OCI-LY3 (cell line): ENCODE measurements at regions not wholly inside any gene's neighbourhood (a gene's known extent, or its start where the extent isn't known, plus 50 kb on each side); places are given as distances from the start of the nearest gene placed in this dataset.

Experiments used
- H2AFZ ChIP-seq: fragments of 200-600, 300-600 bp; shearing (Covaris generic); 2 replicates; pipeline ENCODE4 v1.6.0; 2014; ENCODE audit warnings: antibody characterized with exemption, low read depth, low read length
- H3K27ac ChIP-seq: fragments of 200-600, 300-600 bp; sonication (generic); 2 replicates; pipeline ENCODE4 v1.5.1; 2014; ENCODE audit warnings: mild to moderate bottlenecking, low read length, moderate library complexity, mixed read lengths
- H3K27me3 ChIP-seq: fragments of 200-600, 300-600 bp; sonication (generic); 2 replicates; pipeline ENCODE4 v1.6.1; 2014; ENCODE audit warnings: low read depth, low read length, mixed read lengths
- H3K36me3 ChIP-seq: fragments of 200-600, 300-600 bp; sonication (generic); replicated peaks from 2 replicates; pipeline ENCODE3; 2014; ENCODE audit warnings: low read depth, low read length, mixed read lengths
- H3K4me1 ChIP-seq: fragments of 300-600, 200-600 bp; sonication (generic); 2 replicates; pipeline ENCODE4 v1.6.1; 2014; ENCODE audit warnings: low read length, mixed read lengths
- H3K4me2 ChIP-seq: fragments of 200-600, 300-600 bp; sonication (generic); 2 replicates; pipeline ENCODE4 v1.6.1; 2014; ENCODE audit warnings: low read length, mixed read lengths
- H3K4me3 ChIP-seq: fragments of 300-600, 200-600 bp; sonication (generic); 2 replicates; pipeline ENCODE4 v1.5.1; 2014; ENCODE audit warnings: antibody characterized with exemption, mild to moderate bottlenecking, low read length, moderate library complexity
- H3K79me2 ChIP-seq: fragments of 300-600, 200-600 bp; shearing (Covaris generic); 2 replicates; pipeline ENCODE4 v1.6.1; 2014; ENCODE audit warnings: mild to moderate bottlenecking, low read length, mixed read lengths
- H3K9ac ChIP-seq: fragments of 300-600, 200-600 bp; shearing (Covaris generic); 2 replicates; pipeline ENCODE4 v1.6.0; 2014; ENCODE audit warnings: mild to moderate bottlenecking, low read length, moderate library complexity
- H3K9me3 ChIP-seq: fragments of 200-600, 300-600 bp; shearing (Covaris generic); 2 replicates; pipeline ENCODE4 v1.6.1; 2014; ENCODE audit warnings: low read length, mixed read lengths; ENCODE audit not compliant: insufficient read depth
- H4K20me1 ChIP-seq: fragments of 200-600, 300-600 bp; sonication (generic); 2 replicates; pipeline ENCODE4 v1.6.1; 2016; ENCODE audit warnings: low read length, mixed read lengths; ENCODE audit not compliant: insufficient read depth
- EZH2phosphoT487 ChIP-seq: fragments of 200-600 bp; shearing (Covaris generic); IDR thresholded peaks from 2 replicates; pipeline ENCODE4 v1.6.1; 2018; ENCODE audit warnings: antibody characterized with exemption, mixed run types, low read depth
- TF ChIP-seq, protein P1 (sequence below): fragments of 200-600, 300-600 bp; sonication (generic); IDR thresholded peaks from 2 replicates; pipeline ENCODE4 v1.5.1; 2014; ENCODE audit warnings: antibody characterized with exemption, low read length, low read depth

DNA sequence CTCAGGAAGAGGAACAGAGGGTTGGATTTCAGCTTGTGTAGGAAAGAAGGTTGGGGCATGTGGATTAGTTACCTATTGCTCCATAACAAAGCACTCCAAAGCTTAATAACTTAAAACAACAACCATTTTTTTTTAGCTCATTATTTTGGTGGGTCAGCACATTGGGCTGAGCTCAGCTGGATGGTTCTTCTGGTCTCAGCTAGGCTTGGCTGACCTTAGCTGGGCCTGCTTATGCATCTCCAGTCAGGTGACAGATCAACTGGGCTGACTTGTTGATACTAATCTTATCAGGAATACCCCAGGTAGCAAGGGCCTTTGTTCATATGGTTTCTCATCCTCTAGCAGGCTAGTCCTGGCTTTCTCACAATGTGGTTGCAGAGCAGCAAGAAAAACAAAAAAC, 106.4 kb downstream of the C11orf91 start:
- Histone ChIP-seq H2AFZ (no peak overlapping the region), H3K27ac (no peak overlapping the region), H3K4me3 (no peak overlapping the region), H3K4me2 (no peak overlapping the region), H3K79me2 (no peaks in the 10 kb centered on the region), H3K4me1 (0 out of 2 replicates have a peak, but pooled peaks cover 5% of the 10 kb centered on the region), H3K27me3 (peaks cover 55% of the 10 kb centered on the region), H3K9me3 (0 out of 2 replicates have a peak, but pooled peaks cover 6% of the 10 kb centered on the region), H4K20me1 (no peaks in the 10 kb centered on the region), H3K36me3 (no peaks in the 10 kb centered on the region), H3K9ac (no peak overlapping the region)
- TF ChIP-seq, protein P1, sequence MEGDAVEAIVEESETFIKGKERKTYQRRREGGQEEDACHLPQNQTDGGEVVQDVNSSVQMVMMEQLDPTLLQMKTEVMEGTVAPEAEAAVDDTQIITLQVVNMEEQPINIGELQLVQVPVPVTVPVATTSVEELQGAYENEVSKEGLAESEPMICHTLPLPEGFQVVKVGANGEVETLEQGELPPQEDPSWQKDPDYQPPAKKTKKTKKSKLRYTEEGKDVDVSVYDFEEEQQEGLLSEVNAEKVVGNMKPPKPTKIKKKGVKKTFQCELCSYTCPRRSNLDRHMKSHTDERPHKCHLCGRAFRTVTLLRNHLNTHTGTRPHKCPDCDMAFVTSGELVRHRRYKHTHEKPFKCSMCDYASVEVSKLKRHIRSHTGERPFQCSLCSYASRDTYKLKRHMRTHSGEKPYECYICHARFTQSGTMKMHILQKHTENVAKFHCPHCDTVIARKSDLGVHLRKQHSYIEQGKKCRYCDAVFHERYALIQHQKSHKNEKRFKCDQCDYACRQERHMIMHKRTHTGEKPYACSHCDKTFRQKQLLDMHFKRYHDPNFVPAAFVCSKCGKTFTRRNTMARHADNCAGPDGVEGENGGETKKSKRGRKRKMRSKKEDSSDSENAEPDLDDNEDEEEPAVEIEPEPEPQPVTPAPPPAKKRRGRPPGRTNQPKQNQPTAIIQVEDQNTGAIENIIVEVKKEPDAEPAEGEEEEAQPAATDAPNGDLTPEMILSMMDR = no peak
- TF ChIP-seq EZH2phosphoT487 = no peak

DNA sequence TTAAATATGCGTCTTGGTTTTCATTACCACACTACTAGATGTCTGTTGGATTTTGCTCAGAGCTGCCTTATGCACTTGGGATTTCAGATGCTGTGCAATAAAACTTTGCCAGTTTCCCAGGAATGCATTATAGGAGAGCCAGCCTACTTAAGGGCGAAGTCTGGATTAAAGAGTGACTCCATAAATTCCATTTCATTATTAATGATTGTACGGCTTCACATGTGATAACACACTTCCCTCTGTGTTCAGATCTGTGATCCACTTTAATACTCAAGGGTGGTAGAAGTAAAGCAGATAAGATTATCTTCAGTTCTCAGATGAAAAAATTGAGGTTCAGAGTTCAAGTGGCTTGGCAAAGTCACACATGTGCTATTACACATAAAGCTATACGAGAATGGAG, 110.2 kb downstream of the C11orf91 start:
- no peak for TF ChIP-seq EZH2phosphoT487
- TF ChIP-seq, protein P1 = no peak
- Histone ChIP-seq H3K36me3 (no peaks in the 10 kb centered on the region), H3K79me2 (no peaks in the 10 kb centered on the region), H3K27me3 (peaks cover 25% of the 10 kb centered on the region; the same call in 1 of the 2 replicates), H2AFZ (no peak overlapping the region), H3K9me3 (0 out of 2 replicates have a peak, but pooled peaks cover 6% of the 10 kb centered on the region), H3K9ac (no peak overlapping the region), H3K4me2 (no peak overlapping the region), H3K4me1 (no peaks in the 10 kb centered on the region), H3K4me3 (no peak overlapping the region), H4K20me1 (no peaks in the 10 kb centered on the region), H3K27ac (no peak overlapping the region)

DNA sequence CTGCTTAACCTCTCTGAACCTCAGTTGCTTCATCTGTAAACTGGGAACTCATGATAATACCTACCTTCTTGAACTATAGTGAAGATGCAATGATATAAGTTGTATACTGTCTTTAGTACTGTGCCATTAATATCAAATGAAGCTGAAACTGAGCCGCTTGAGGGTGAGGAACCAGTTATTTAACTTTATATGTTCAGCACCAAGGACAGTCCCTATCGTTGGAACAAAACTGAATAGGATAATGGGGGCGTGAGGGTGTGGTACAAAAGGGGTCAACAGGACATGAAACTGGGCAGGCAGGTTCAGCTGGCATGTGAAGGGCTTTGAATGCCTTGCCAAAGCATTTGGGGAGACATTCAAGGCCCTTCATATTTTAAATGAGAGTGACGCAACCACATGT, 112.6 kb downstream of the C11orf91 start:
- Histone ChIP-seq H3K4me3 (no peak overlapping the region), H3K4me2 (no peak overlapping the region), H2AFZ (no peak overlapping the region), H3K4me1 (no peaks in the 10 kb centered on the region), H3K36me3 (no peaks in the 10 kb centered on the region), H3K9me3 (no peaks in the 10 kb centered on the region), H3K79me2 (no peaks in the 10 kb centered on the region), H4K20me1 (no peaks in the 10 kb centered on the region), H3K27ac (no peak overlapping the region), H3K27me3 (peaks cover 19% of the 10 kb centered on the region; the same call in 1 of the 2 replicates), H3K9ac (no peak overlapping the region)
- TF ChIP-seq, protein P1 = no peak

DNA sequence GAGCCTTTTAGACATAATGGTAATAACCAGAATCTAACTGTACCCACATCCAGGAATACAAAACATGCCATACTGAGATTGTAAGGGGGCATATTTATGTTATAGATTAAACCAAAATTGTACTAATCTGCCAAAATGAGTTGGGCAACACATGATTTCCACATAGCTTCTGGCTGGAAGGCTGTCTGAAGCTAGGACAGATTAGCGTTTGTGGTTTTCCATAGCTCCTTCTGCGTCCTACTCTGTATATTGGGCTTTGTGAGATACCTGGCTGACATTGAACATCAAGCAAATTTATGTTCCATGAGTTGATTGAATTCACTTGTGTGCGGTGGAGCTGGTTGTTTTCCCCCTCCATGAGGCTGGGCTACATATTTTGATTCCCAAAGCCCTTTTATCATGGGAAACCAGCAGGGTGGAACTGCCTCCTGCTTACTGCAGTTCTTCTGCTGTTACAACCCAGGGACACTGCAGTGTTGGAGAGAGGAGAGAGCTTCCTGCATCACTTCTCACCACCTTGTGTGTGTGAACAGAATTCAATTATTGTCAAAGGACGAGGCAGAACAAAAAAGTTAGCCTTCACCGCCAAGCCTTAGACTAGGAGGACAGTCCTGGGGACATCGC, 114.9 kb downstream of the C11orf91 start:
- no peaks in the 10 kb centered on the region for H3K9me3 ChIP-seq
- no peaks in the 10 kb centered on the region for H3K4me1 ChIP-seq
- no peak overlapping the region for H3K4me2 ChIP-seq
- H3K27ac ChIP-seq = no peak overlapping the region
- H3K79me2 ChIP-seq = no peaks in the 10 kb centered on the region
- H3K36me3 ChIP-seq = no peaks in the 10 kb centered on the region
- no peak overlapping the region for H3K4me3 ChIP-seq
- H4K20me1 ChIP-seq = no peaks in the 10 kb centered on the region
- TF ChIP-seq, protein P1 = no peak
- TF ChIP-seq EZH2phosphoT487 = no peak
- no peak overlapping the region for H2AFZ ChIP-seq
- H3K27me3 ChIP-seq = peaks cover 17% of the 10 kb centered on the region
- H3K9ac ChIP-seq = no peak overlapping the region
